Muscle of leg (tissue), 3 donors: ENCODE measurements at regions not wholly inside any gene's neighbourhood (a gene's known extent, or its start where the extent isn't known, plus 50 kb on each side); places are given as distances from the start of the nearest gene placed in this dataset.

Source experiments
- DNase-seq: peaks from one replicate; pipeline ENCODE4 v3.0.0; 2013
- H3K27ac ChIP-seq: one replicate; pipeline ENCODE4 v1.5.1; 2013; ENCODE audit warnings: mild to moderate bottlenecking, low read length, control low read depth
- H3K27me3 ChIP-seq: one replicate; pipeline ENCODE4 v1.6.1; 2013; ENCODE audit warnings: low read length; ENCODE audit not compliant: control insufficient read depth, insufficient read depth
- H3K36me3 ChIP-seq: one replicate; pipeline ENCODE4 v1.6.1; 2013; ENCODE audit warnings: low read length; ENCODE audit not compliant: control insufficient read depth, insufficient read depth
- H3K4me1 ChIP-seq: one replicate; pipeline ENCODE4 v1.6.1; 2013; ENCODE audit warnings: low read length; ENCODE audit not compliant: control insufficient read depth, insufficient read depth
- H3K4me3 ChIP-seq: one replicate; pipeline ENCODE4 v1.5.1; 2013; ENCODE audit warnings: low read length, control low read depth
- H3K9me3 ChIP-seq: replicated peaks from 2 replicates; pipeline ENCODE4 v1.6.1; 2013; ENCODE audit warnings: low read depth, low read length; ENCODE audit not compliant: control insufficient read depth
- WGBS: methylation state at CpG from one replicate; pipeline ENCODE4 v1.1.5; 2013; ENCODE audit warnings: missing lambda C conversion rate; ENCODE audit not compliant: insufficient coverage; 5-methylcytosine and 5-hydroxymethylcytosine counted together

DNA sequence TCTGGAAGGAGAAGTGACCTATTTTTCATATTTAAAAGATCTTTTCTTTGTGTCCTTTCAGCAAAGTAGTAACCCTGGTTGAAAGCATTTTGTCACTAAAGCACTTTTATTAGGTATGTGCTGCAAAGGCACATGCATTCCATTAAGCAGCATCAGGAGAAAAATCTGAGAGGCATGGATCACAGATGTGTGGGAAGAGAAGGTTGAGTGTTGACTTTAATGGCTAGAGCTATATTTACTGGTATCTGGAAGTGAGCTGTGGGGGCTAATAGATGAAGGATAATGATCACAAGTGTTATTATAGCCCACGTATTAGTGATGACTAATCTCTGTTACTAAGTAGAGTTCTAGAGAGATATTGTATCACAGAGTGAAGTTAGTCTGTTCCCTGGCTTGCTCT lies 1520.7 kb downstream of the ARAP2 start:
- Histone ChIP-seq H3K9me3 (no peaks in the 10 kb centered on the region), H3K27ac (no peak overlapping the region), H3K36me3 (no peaks in the 10 kb centered on the region), H3K4me1 (no peaks in the 10 kb centered on the region), H3K4me3 (no peak overlapping the region), H3K27me3 (no peaks in the 10 kb centered on the region)
- no CpG with 5 or more reads among the region's 1 CpG for WGBS
- DNase-seq = no peak

DNA sequence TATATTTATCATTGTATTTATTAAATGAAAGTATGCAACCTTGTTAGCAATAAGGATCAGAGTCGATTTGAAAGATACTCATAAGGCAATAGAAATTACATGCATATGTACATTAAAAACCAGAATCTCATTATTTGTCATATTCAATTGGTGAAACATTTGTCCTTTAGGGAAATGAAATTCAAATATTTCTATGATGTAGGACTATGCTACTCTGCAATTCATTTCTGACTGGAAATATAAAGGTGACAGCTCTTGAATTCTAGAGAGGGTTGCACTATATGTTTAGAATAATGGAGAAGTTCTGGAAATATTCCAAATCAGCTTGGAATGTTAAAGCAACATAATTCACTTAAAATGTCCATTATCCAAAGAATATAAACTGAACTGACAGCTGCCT lies 1519.8 kb downstream of the ARAP2 start:
- Histone ChIP-seq H3K4me1 (no peaks in the 10 kb centered on the region), H3K27ac (no peak overlapping the region), H3K36me3 (no peaks in the 10 kb centered on the region), H3K27me3 (no peaks in the 10 kb centered on the region), H3K4me3 (no peak overlapping the region), H3K9me3 (no peaks in the 10 kb centered on the region)
- WGBS = no CpG with 5 or more reads among the region's 1 CpG
- no peak for DNase-seq

DNA sequence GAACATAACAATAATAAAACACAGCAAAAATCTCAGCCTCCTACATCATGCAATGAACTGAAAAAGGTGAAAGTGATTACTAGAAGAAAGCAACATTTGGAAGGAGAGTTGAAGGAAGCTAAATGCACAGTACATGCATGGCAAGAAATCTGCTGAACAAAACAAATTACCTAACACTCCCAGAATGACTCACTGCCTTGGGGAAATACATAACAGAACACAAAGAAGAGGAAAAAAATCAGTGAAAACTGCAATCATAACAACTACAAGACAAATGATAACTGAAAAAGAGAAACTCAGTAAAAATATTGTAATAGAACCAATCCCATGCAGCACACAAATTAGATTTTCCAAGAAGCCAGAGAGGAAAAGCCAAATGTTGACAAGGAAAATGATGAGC lies 1513.2 kb downstream of the ARAP2 start:
- H3K36me3 ChIP-seq = no peaks in the 10 kb centered on the region
- H3K9me3 ChIP-seq = no peaks in the 10 kb centered on the region
- no peaks in the 10 kb centered on the region for H3K4me1 ChIP-seq
- peak; percentile 87 for DNase-seq
- no peaks in the 10 kb centered on the region for H3K27me3 ChIP-seq
- H3K27ac ChIP-seq = no peak overlapping the region
- no peak overlapping the region for H3K4me3 ChIP-seq

DNA sequence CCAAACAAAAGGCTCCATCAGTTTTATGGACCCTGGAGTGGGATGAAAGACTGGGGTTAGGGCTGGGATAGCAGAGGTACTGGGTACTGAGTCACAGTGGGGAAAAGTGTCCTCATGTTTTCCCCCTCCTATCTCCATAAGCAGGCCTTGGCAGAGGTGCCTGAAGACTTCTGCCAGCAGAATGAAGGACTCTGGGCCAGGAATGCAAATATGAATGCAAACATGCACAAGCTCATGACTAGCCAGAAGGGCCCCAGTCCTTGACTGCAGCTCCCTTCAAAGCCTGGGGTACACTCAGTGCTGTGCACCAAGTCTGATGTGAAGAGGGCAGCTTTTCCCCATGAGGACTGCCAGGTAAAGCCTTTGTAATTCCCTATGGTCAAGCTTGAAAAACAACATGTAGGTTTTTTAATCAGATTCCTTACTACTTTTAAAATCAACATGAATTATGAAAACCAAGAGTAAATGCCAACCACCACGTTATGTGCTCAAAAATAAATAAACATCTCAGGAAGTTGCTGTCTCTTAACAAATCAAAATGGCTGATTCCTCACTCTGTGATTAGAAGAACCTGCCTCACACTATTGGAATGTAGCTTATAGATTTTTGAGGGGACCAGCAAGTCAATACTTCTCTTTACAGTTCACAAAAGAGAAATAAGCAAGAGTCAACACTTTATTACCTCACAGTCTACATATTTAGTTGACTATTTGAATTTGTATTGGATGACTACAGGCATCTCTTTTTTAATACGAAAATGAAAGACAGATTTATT lies 1512.0 kb downstream of the ARAP2 start:
- no peak for DNase-seq
- WGBS = no CpG with 5 or more reads among the region's 2 CpGs
- no peaks in the 10 kb centered on the region for H3K36me3 ChIP-seq

DNA sequence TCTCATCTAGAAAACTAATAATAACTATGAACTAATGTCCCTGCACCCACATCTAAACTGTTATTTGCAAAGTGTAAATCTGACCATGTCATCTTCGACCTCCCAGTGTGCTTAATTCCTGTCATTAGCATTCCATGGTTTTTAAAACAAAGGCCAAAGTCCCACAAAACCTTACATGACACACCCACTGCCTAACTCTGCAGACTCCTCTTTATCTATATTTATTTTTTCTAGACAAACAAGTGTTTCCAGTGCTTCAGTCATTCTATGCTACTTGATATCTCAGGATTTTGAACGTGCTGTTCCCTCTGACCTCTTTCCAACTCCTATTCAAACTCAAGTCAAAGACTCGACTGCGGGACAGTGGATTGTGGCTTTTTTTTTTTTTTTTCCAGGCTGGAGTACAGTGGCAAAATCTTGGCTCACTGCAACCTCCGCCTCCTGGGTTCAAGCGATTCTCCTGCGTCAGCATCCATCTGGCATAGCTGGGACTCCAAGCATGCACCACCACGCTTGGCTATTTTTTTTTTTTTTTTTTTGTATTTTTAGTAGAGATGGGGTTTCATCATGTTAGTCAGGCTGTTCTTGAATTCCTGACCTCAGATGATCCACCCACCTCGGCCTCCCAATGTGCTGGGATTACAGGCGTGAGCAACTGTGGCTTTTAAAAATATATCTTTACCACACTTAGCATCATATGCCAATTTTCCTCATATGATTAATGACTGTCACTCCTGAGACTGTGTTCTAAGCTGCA lies 1511.0 kb downstream of the ARAP2 start:
- no peaks in the 10 kb centered on the region for H3K27me3 ChIP-seq
- H3K4me3 ChIP-seq = no peak overlapping the region
- H3K9me3 ChIP-seq = no peaks in the 10 kb centered on the region
- H3K27ac ChIP-seq = peak overlapping the region; percentile 16
- peak; percentile 32 for DNase-seq
- H3K4me1 ChIP-seq = no peaks in the 10 kb centered on the region
- 92% methylated on average over 2 of the region's 10 CpGs for WGBS
- H3K36me3 ChIP-seq = no peaks in the 10 kb centered on the region

More for the DNA sequence above, 1512.0 kb downstream of the ARAP2 start:
- no peak overlapping the region for H3K4me3 ChIP-seq
- H3K27ac ChIP-seq = no peak overlapping the region
- no peaks in the 10 kb centered on the region for H3K9me3 ChIP-seq
- no peaks in the 10 kb centered on the region for H3K27me3 ChIP-seq
- no peaks in the 10 kb centered on the region for H3K4me1 ChIP-seq

DNA sequence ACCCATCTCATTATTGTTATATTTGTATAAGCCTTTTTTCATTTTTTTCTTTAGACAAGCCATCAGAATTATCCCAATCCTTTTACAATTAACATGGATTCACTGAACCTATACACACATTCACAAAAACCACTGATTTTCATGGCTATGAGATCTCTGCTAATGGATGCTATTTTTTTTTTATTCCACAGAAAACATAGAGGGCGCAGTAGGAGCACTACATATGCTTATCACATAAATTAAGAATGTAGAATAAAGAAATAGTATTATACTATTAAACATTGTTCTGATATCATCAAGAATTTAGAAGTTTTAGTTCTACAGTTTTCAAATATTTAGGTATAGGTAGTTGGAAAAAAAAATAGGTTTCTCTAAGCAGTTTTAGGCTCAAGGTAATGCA lies 1477.4 kb downstream of the ARAP2 start:
- no peaks in the 10 kb centered on the region for H3K9me3 ChIP-seq
- no peaks in the 10 kb centered on the region for H3K36me3 ChIP-seq
- DNase-seq = peak; percentile 10
- H3K4me3 ChIP-seq = no peak overlapping the region
- H3K27me3 ChIP-seq = no peaks in the 10 kb centered on the region
- no CpG with 5 or more reads among the region's 1 CpG for WGBS
- H3K27ac ChIP-seq = no peak overlapping the region
- H3K4me1 ChIP-seq = no peaks in the 10 kb centered on the region

DNA sequence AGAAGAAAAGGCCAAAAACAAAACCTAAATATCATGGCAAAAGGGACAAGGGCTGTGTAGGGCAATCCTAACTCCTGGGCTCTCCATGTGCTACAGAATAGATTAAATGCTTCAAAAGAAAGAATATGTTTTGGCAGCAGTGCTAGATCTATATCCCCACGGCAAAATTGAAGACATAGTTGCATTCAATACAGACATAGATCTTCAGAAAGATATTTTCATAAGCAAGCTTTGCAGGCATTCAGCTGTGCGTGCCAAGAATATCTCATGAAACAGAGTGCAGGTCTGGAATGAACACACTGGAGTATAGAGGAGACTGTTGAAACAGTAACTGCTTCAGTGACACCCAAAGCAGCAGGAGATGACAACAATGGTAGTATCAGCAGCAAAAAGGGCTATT lies 1476.9 kb downstream of the ARAP2 start:
- Histone ChIP-seq H3K4me3 (no peak overlapping the region), H3K27ac (no peak overlapping the region), H3K27me3 (no peaks in the 10 kb centered on the region), H3K9me3 (no peaks in the 10 kb centered on the region), H3K4me1 (no peaks in the 10 kb centered on the region), H3K36me3 (no peaks in the 10 kb centered on the region)
- WGBS = 40% methylated on average over 1 of the region's 2 CpGs
- peak; percentile 61 for DNase-seq

DNA sequence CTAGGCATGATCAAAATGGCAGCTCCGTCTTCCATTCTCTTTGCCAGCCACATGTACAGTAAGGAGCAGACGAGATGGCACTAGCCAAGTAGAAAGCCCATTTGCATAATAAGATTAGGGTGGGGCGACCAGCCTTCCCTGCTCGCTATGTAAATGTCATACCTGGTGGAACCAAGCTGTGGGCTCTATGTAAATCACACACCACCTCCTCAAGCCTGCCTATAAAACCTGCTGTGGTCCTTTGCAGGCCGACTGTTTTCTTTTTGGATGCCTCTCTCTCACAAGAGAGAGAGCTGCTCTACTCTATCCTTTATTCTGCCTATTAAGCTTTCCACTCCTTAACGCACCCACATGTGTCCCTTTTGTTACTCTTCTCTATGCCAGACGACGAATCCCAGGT lies 1472.7 kb downstream of the ARAP2 start:
- Histone ChIP-seq H3K27me3 (no peaks in the 10 kb centered on the region), H3K36me3 (no peaks in the 10 kb centered on the region), H3K4me1 (no peaks in the 10 kb centered on the region), H3K27ac (no peak overlapping the region), H3K4me3 (no peak overlapping the region), H3K9me3 (no peaks in the 10 kb centered on the region)
- WGBS = 89% methylated on average over 5 of the region's 8 CpGs
- DNase-seq = no peak

DNA sequence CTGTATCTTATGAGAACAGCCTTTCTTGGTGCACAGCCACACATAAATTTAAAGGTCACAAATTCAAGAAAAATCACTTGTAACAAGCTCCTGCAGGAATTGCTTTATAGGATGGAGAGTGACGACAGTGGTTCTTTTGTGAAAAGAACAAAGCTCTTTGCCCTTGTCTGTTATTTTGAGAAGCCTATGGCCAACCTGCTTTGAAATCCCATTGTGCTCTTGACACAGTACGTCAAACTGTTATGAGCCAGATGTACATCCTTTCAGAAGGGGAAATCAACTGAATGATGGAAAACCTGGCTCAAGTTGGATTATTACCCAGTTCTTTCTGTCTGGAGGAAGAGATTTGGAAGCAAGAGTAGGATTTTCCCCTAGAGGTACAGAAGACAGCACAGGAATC lies 1454.2 kb downstream of the ARAP2 start:
- Histone ChIP-seq H3K27me3 (no peaks in the 10 kb centered on the region), H3K4me1 (no peaks in the 10 kb centered on the region), H3K36me3 (no peaks in the 10 kb centered on the region), H3K9me3 (no peaks in the 10 kb centered on the region), H3K27ac (no peak overlapping the region), H3K4me3 (no peak overlapping the region)
- DNase-seq = peak; percentile 59
- 80% methylated on average over 1 of the region's 2 CpGs for WGBS

DNA sequence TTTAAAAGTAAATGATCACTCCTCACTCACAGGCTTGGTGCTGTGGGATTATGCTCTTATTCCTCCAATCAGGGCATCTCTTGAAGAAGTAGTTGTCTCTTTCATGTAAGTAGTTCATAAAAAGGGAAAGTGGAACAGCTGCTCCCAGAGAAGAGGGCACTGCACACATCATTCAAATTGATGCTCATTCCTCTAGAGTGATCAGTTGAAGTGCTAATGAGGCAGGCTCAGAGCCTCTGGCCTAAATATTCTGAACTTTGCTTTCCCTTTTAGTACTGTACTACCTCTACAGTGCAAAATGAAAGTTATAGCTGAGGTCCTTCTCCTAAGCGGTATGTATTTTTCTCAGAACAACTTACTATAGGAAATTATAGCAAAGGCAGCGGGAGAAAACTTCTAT lies 1453.1 kb downstream of the ARAP2 start:
- Histone ChIP-seq H3K27ac (no peak overlapping the region), H3K9me3 (no peaks in the 10 kb centered on the region), H3K27me3 (no peaks in the 10 kb centered on the region), H3K4me3 (no peak overlapping the region), H3K4me1 (no peaks in the 10 kb centered on the region), H3K36me3 (no peaks in the 10 kb centered on the region)
- no CpG with 5 or more reads among the region's 2 CpGs for WGBS
- no peak for DNase-seq
